Fibroblast of pulmonary artery (primary cell): ENCODE measurements at regions not wholly inside any gene's neighbourhood (a gene's known extent, or its start where the extent isn't known, plus 50 kb on each side); places are given as distances from the start of the nearest gene placed in this dataset.
"Not testable (repeated sequence)": the region's sequence is repeated elsewhere in the genome, so short reads cannot be mapped to it uniquely, and the experiment has no call there.

ENCODE experiments used
- DNase-seq: peaks from one replicate; pipeline ENCODE4 v3.0.0-alpha.2; 2010; ENCODE audit warnings: low read depth
- H3K4me3 ChIP-seq: replicated peaks from 2 replicates; pipeline ENCODE4 v1.5.1; 2011; ENCODE audit warnings: low read depth, mild to moderate bottlenecking, control low read depth, low read length, moderate library complexity
- CTCF ChIP-seq: IDR thresholded peaks from 2 replicates; pipeline ENCODE4 v1.5.1; 2011; ENCODE audit warnings: mild to moderate bottlenecking, control low read depth, low read length, inconsistent platforms; ENCODE audit errors: missing control alignments

GRCh38 chr1:157312082-157312812 lies 174.1 kb upstream of the ETV3 start:
- no peak overlapping the region for H3K4me3 ChIP-seq
- no peak for TF ChIP-seq CTCF
- DNase-seq: peak; percentile 27

DNA sequence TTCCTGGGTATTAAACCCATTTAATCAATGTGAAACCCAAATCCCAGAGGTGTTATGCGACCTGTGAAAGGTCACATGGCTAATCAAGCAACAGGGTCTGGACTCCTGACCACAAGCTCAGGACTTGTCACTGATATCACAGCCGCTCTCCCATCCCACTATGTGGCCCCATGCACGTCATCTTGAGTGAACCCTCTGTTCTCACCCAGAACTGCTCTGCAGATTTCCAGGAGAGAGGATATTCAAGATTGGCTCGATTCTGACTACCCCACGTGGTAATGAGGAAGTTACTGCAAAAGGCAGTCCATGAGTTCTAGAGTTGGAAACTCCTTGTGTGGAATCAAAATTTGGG lies 173.5 kb upstream of the ETV3 start:
- no peak overlapping the region for H3K4me3 ChIP-seq
- TF ChIP-seq CTCF: no peak
- DNase-seq: no peak

- H3K4me3 ChIP-seq: not testable (repeated sequence)
- peak; percentile 26 for TF ChIP-seq CTCF
- peak; percentile 24 for DNase-seq
Observed at GRCh38 chr1:157310805-157311729, 172.9 kb upstream of the ETV3 start.

- H3K4me3 ChIP-seq: no peak overlapping the region
- TF ChIP-seq CTCF: no peak
- no peak for DNase-seq
Observed at GRCh38 chr1:157310401-157310800, 172.2 kb upstream of the ETV3 start.

GRCh38 chr1:157307491-157307890 lies 169.3 kb upstream of the ETV3 start:
- H3K4me3 ChIP-seq: no peak overlapping the region
- TF ChIP-seq CTCF: no peak
- no peak for DNase-seq

- no peak for TF ChIP-seq CTCF
- no peak for DNase-seq
Observed at GRCh38 chr1:157306896-157307295, 168.7 kb upstream of the ETV3 start.

More at GRCh38 chr1:157306896-157307295, 168.7 kb upstream of the ETV3 start:
- H3K4me3 ChIP-seq: no peak overlapping the region
